Cardiac muscle cell (in vitro differentiated cells and primary cell): ENCODE measurements at regions not wholly inside any gene's neighbourhood (a gene's known extent, or its start where the extent isn't known, plus 50 kb on each side); places are given as distances from the start of the nearest gene placed in this dataset.

Experiments
- DNase-seq, 2 donors: peaks; one replicate each; pipeline versions ENCODE4 v3.0.0 to v3.0.0-alpha.2; 2010 to 2017; ENCODE audit warnings: low read depth in 1 of 2, low spot score in 1 of 2
- H3K27ac ChIP-seq: fragments of 200-600 bp; sonication (generic); 2 replicates; pipeline ENCODE4 v1.5.1; 2016
- H3K27me3 ChIP-seq: fragments of 200-600 bp; sonication (generic); 2 replicates; pipeline ENCODE4 v1.6.0; 2016; ENCODE audit warnings: control low read depth
- H3K36me3 ChIP-seq: fragments of 200-600 bp; sonication (generic); 2 replicates; pipeline ENCODE4 v1.5.1; 2016; ENCODE audit warnings: control low read depth
- H3K4me1 ChIP-seq: fragments of 200-600 bp; sonication (generic); 2 replicates; pipeline ENCODE4 v1.8.1; 2017; ENCODE audit warnings: low read depth, mild to moderate bottlenecking, mixed run types
- H3K4me3 ChIP-seq: fragments of 200-600 bp; sonication (generic); 2 replicates; pipeline ENCODE4 v1.5.1; 2016; ENCODE audit warnings: mild to moderate bottlenecking
- H3K9me3 ChIP-seq: fragments of 200-600 bp; sonication (generic); 2 replicates; pipeline ENCODE4 v1.5.1; 2017; ENCODE audit warnings: low read depth, mild to moderate bottlenecking, control low read depth
- TF ChIP-seq, protein P1 (sequence below): IDR thresholded peaks from 2 replicates; pipeline ENCODE4 v1.5.1; 2012; ENCODE audit warnings: low read depth, mild to moderate bottlenecking, low read length

DNA sequence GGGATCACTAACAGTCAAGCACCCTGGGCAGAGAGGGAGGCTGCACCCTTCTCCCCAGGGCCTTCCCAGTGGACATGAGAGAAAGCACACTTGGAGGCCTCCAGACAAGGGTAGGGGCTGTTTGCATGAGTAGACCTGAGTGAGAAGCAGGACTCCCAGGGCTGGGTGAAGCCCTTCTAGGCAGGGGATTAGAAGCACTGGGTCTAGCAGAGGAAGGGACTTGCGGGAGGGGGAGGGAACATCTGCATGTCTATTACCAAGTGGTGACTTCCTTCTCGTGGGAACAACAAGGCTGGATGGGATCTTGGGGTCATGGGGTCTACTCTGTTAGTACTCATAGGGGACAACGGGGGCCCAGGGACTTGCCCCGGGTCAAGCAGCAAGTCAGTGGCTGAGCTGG, 67.8 kb downstream of the EMX2 start:
- no peaks in the 10 kb centered on the region for H3K36me3 ChIP-seq
- no peak overlapping the region for H3K4me3 ChIP-seq
- TF ChIP-seq, protein P1, sequence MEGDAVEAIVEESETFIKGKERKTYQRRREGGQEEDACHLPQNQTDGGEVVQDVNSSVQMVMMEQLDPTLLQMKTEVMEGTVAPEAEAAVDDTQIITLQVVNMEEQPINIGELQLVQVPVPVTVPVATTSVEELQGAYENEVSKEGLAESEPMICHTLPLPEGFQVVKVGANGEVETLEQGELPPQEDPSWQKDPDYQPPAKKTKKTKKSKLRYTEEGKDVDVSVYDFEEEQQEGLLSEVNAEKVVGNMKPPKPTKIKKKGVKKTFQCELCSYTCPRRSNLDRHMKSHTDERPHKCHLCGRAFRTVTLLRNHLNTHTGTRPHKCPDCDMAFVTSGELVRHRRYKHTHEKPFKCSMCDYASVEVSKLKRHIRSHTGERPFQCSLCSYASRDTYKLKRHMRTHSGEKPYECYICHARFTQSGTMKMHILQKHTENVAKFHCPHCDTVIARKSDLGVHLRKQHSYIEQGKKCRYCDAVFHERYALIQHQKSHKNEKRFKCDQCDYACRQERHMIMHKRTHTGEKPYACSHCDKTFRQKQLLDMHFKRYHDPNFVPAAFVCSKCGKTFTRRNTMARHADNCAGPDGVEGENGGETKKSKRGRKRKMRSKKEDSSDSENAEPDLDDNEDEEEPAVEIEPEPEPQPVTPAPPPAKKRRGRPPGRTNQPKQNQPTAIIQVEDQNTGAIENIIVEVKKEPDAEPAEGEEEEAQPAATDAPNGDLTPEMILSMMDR, result no peak
- no peak overlapping the region for H3K27ac ChIP-seq
- H3K27me3 ChIP-seq, result peaks cover 4% of the 10 kb centered on the region
- H3K9me3 ChIP-seq, result no peaks in the 10 kb centered on the region
- no peaks in the 10 kb centered on the region for H3K4me1 ChIP-seq
- no peak for DNase-seq

DNA sequence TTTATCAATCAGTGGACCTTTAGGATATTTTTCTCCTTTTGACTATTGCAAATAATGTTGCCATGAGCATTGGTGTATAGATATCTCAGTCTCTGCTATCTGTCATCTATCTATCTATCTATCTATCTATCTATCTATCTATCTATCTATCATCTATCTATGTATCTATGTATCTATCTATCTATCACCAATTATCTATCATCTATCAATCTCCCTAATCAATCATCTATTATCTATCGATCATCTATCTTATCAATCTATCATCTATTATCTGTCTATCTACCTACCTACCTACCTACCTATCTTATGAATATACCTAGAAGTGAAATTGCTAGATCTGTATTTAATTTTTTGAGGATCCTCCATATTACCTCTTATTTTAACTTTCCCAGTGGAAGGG, 69.6 kb downstream of the EMX2 start:
- Histone ChIP-seq H3K27ac (no peak overlapping the region), H3K27me3 (no peaks in the 10 kb centered on the region), H3K36me3 (no peaks in the 10 kb centered on the region), H3K9me3 (no peaks in the 10 kb centered on the region), H3K4me1 (no peaks in the 10 kb centered on the region), H3K4me3 (no peak overlapping the region)
- no peak for DNase-seq
- TF ChIP-seq, protein P1, result no peak

DNA sequence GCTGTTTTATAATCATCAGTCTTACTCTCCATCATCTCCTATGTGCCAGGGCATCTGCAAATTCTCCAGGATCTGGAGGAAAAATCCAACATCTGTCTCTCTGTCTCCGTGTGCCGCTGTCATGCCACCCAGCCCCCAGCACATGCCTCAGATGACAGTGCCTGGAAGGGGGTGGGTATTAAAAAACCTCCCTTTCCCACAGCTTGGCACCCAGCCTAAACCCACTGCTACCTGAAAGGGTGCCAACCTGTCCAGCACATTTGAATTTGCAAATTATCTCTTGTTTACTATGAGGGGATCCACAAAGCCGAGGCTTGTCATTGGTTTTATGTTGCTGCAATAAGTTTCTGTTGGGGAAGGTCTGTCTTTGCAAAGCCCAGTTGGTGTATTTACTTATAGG, 73.1 kb downstream of the EMX2 start:
- H3K36me3 ChIP-seq, result no peaks in the 10 kb centered on the region
- TF ChIP-seq, protein P1, result no peak
- no peaks in the 10 kb centered on the region for H3K4me1 ChIP-seq
- no peak for DNase-seq
- peaks cover 4% of the 10 kb centered on the region for H3K27me3 ChIP-seq
- H3K4me3 ChIP-seq, result no peak overlapping the region
- H3K27ac ChIP-seq, result no peak overlapping the region
- no peaks in the 10 kb centered on the region for H3K9me3 ChIP-seq

DNA sequence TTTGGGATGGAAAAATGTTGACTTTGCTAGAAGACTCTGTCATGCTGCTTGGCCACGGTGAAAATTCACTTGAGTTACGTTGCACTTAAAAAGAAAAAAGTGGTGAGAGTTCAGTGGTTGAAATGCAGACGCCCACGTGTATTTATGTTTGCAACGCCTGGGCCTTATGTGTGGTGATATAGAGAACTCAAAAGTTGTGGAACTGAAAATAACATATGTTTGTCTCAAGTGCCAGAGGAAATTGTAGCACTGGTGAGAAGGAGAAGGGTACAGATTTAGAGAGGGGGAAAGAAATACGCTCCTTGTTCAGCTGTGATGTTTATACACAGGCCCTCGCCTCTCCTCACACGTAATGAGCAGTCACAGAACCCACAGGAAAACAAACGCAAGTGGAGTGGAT, 73.6 kb downstream of the EMX2 start:
- DNase-seq, result no peak
- Histone ChIP-seq H3K27me3 (peaks cover 8% of the 10 kb centered on the region), H3K27ac (no peak overlapping the region), H3K4me1 (no peaks in the 10 kb centered on the region), H3K9me3 (no peaks in the 10 kb centered on the region), H3K4me3 (no peak overlapping the region), H3K36me3 (no peaks in the 10 kb centered on the region)
- TF ChIP-seq, protein P1, result no peak

DNA sequence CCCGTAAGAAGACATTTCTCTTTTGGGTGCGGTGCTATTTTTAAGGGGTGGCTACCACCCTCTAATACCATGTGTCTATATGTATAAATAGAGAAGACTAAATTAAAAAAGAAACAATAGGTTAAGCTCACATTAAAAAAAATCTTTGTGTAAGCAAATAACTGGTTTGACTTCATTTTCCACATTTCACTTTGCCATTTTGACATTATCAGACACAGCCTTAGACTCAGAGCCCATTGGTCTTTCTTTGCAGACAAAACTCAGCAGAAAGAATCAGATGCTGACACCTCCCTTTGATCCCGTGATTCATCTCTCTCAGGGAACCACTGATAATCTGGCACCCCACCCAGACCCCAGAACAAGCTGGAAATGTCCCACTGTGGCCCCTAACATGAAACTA, 74.5 kb downstream of the EMX2 start:
- Histone ChIP-seq H3K9me3 (no peaks in the 10 kb centered on the region), H3K4me1 (no peaks in the 10 kb centered on the region), H3K36me3 (no peaks in the 10 kb centered on the region), H3K27me3 (peaks cover 17% of the 10 kb centered on the region), H3K4me3 (no peak overlapping the region), H3K27ac (no peak overlapping the region)
- no peak for DNase-seq
- TF ChIP-seq, protein P1, result no peak

DNA sequence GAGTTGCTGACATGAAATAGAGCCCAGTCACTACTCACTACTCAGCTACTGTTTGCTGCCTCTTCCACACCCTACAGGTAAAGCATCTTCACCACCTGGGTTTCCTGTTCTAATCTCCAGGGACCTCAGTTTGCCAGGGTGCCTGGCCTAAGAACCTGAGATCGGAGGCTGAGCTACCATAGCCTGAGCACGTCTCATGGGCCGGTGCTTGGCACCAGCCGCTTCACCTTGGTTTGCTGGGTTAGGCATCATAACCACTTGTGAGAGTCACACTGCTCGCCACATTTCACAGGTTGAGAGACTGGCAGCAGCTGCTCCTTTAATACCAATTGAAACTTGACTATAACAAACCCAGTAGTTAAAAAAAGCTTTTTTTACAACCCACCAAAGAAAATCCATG, 75.1 kb downstream of the EMX2 start:
- no peaks in the 10 kb centered on the region for H3K9me3 ChIP-seq
- H3K27ac ChIP-seq, result no peak overlapping the region
- TF ChIP-seq, protein P1, result no peak
- no peaks in the 10 kb centered on the region for H3K36me3 ChIP-seq
- DNase-seq, result no peak
- H3K4me1 ChIP-seq, result no peaks in the 10 kb centered on the region
- H3K4me3 ChIP-seq, result no peak overlapping the region
- peaks cover 23% of the 10 kb centered on the region for H3K27me3 ChIP-seq
